ENCODE measurements at regions not wholly inside any gene's neighbourhood (a gene's known extent, or its start where the extent isn't known, plus 50 kb on each side); places are given as distances from the start of the nearest gene placed in this dataset.

GRCh38 chr10:11678074-11678793 is 63.9 kb upstream of the ECHDC3 start:
- dilution Hi-C loops (cut with HindIII; ENCODE audit: low sequenced_read_pairs, unreplicated experiment), result no loop called here
- BruUV-seq (replicated peaks), result no TSS peak

More at GRCh38 chr10:11678074-11678793, 63.9 kb upstream of the ECHDC3 start:
- H4K91ac ChIP-seq (ENCODE audit: insufficient read depth, low read depth, low read length), result no peak overlapping the region
- ATAC-seq (ENCODE audit: low read depth) (no peak), DNase-seq (no peak)
- in situ Hi-C loops (cut with MboI; ENCODE audit: low sequenced_read_pairs), result no loop called here
- H2BK120ac ChIP-seq (ENCODE audit: low read depth, low read length), result no peak overlapping the region
- TF ChIP-seq ELK1 (IDR thresholded peaks at IDR 0.05; ENCODE audit: borderline replicate concordance, low read depth, low read length) (no peak), MXI1 (IDR thresholded peaks at IDR 0.05; ENCODE audit: borderline replicate concordance, low read depth, low read length) (no peak), BHLHE40 (IDR thresholded peaks at IDR 0.05; ENCODE audit: low read depth, low read length) (no peak), RAD21 (IDR thresholded peaks at IDR 0.05; ENCODE audit: low read length) (no peak)
- TF ChIP-seq, protein P1, sequence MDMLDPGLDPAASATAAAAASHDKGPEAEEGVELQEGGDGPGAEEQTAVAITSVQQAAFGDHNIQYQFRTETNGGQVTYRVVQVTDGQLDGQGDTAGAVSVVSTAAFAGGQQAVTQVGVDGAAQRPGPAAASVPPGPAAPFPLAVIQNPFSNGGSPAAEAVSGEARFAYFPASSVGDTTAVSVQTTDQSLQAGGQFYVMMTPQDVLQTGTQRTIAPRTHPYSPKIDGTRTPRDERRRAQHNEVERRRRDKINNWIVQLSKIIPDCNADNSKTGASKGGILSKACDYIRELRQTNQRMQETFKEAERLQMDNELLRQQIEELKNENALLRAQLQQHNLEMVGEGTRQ (IDR thresholded peaks at IDR 0.05; ENCODE audit: low read depth, low read length), result no peak
- TF ChIP-seq, protein P2, sequence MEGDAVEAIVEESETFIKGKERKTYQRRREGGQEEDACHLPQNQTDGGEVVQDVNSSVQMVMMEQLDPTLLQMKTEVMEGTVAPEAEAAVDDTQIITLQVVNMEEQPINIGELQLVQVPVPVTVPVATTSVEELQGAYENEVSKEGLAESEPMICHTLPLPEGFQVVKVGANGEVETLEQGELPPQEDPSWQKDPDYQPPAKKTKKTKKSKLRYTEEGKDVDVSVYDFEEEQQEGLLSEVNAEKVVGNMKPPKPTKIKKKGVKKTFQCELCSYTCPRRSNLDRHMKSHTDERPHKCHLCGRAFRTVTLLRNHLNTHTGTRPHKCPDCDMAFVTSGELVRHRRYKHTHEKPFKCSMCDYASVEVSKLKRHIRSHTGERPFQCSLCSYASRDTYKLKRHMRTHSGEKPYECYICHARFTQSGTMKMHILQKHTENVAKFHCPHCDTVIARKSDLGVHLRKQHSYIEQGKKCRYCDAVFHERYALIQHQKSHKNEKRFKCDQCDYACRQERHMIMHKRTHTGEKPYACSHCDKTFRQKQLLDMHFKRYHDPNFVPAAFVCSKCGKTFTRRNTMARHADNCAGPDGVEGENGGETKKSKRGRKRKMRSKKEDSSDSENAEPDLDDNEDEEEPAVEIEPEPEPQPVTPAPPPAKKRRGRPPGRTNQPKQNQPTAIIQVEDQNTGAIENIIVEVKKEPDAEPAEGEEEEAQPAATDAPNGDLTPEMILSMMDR (conservative IDR thresholded peaks at IDR 0.05; ENCODE audit: low read depth, low read length), result no peak
- no peak overlapping the region for H3K23ac ChIP-seq (ENCODE audit: low read depth, low read length)
- no peak overlapping the region for H3K18ac ChIP-seq (ENCODE audit: low read depth, low read length)
- WGBS, 2 experiments (ENCODE audit: extremely low coverage in 2 of 2, insufficient read length in 1 of 2), result 100% methylated on average over 1 of the region's 17 CpGs; no CpG with 5 or more reads in 1 of the 2 experiments
- no peak overlapping the region for H2BK5ac ChIP-seq (ENCODE audit: low read depth, low read length, poor library complexity, severe bottlenecking)
- intact Hi-C loops (cut with micrococcal nuclease), result no loop called here
- H2AK5ac ChIP-seq (ENCODE audit: low read depth, low read length), result no peak overlapping the region
- H3K14ac ChIP-seq (replicated peaks; ENCODE audit: low read depth, low read length), result no peak overlapping the region
- H3K4me1 ChIP-seq (ENCODE audit: control insufficient read depth, insufficient read depth, low read length), result no peaks in the 10 kb centered on the region
- ChIA-PET CTCF (no interaction called here), POLR2A (ENCODE audit: unreplicated experiment) (no interaction called here)
- no peak overlapping the region for H3K56ac ChIP-seq (ENCODE audit: extremely low read depth, insufficient read depth, low read length)
- H2AK9ac ChIP-seq (replicated peaks; ENCODE audit: low read depth, low read length, poor library complexity), result no peak overlapping the region
- no peak overlapping the region for H2BK20ac ChIP-seq (ENCODE audit: low read depth, low read length)
- no peak overlapping the region for H3K4ac ChIP-seq (ENCODE audit: low read depth, low read length)
- no peak overlapping the region for H3K4me2 ChIP-seq (ENCODE audit: low read depth, low read length)
- H4K5ac ChIP-seq (ENCODE audit: low read depth, low read length), result no peak overlapping the region
- H3K36me3 ChIP-seq (ENCODE audit: control insufficient read depth, insufficient read depth, low read length), result no peaks in the 10 kb centered on the region
- H3K27me3 ChIP-seq (ENCODE audit: control insufficient read depth, insufficient read depth, low read length), result peaks cover 39% of the 10 kb centered on the region
- H3K9me3 ChIP-seq (ENCODE audit: control insufficient read depth, insufficient read depth, low read length), result no peaks in the 10 kb centered on the region
- H4K20me1 ChIP-seq (ENCODE audit: insufficient read depth, low read length), result no peaks in the 10 kb centered on the region
- no peak overlapping the region for H3K9ac ChIP-seq (ENCODE audit: low read depth, low read length)
- no peak overlapping the region for H3K4me3 ChIP-seq (ENCODE audit: insufficient read depth, low read depth, low read length)
- no peak overlapping the region for H3K27ac ChIP-seq (ENCODE audit: insufficient read depth, low read length)
- no peak overlapping the region for H4K8ac ChIP-seq (ENCODE audit: low read depth in 2 of 2, low read length in 2 of 2)
- H3K79me1 ChIP-seq (ENCODE audit: low read depth in 1 of 2, low read length in 2 of 2), result no peaks in the 10 kb centered on the region
- no peak overlapping the region for H2AFZ ChIP-seq (replicated peaks; ENCODE audit: low read length, poor library complexity)
- no peak overlapping the region for H2BK15ac ChIP-seq (ENCODE audit: low read depth, low read length)
- no peaks in the 10 kb centered on the region for H3K9me1 ChIP-seq (ENCODE audit: insufficient read depth, low read length)
